ENCODE measurements at regions not wholly inside any gene's neighbourhood (a gene's known extent, or its start where the extent isn't known, plus 50 kb on each side); places are given as distances from the start of the nearest gene placed in this dataset.

DNA sequence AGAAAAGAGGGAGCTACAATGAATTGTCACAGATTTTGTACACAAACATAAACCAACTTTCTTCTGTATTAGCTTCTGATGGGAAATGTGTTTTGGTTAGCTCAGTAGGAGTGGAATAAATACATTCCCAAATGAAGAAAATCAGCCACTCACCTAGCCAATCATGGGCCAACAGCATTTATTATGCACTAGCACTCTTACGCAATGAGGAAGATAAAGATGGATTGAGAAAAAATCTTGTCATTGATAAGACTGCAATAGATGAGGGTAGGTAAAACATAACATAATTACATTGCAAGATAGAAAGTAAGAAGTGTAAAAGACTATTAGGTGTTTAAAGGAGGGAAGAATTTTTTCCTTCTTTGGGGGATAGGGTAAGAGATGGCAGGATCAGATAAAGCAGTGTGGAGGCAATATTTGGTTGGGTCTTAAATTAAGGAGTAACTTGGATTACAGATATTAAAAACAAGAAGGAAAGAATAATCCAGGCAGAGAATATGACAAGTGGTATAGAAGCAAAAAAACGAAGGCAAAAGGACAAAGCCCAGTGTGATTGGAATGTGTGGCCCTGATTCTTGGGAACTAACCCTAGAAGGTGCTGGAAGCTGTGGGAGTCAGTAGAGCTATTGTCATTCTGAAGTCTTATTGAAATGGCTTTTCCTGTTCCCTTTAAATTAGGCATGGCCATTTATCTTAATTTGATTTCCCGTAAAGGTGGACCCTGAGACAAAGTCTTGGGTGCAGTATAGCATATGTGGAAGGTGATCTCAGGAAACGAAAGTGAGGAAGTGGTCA lies 208.4 kb upstream of the MEX3C start:
- Mint-ChIP-seq H3K36me3 (ENCODE audit: low read depth) (no peaks in the 10 kb centered on the region), H3K4me1 (ENCODE audit: low read depth) (no peaks in the 10 kb centered on the region), H3K27ac (no peak overlapping the region), H3K9me3 (no peaks in the 10 kb centered on the region), H3K27me3 (ENCODE audit: low read depth) (peaks cover 2% of the 10 kb centered on the region), H3K4me3 (no peak overlapping the region)
- CTCF ChIA-PET = interaction anchor here (0.7 kb wide), 1 partner anchor 298 kb away, joined by 3 read pairs; no protein-coding TSS in a partner anchor
- intact Hi-C loops (cut with micrococcal nuclease) = no loop called here
- no peak for DNase-seq

DNA sequence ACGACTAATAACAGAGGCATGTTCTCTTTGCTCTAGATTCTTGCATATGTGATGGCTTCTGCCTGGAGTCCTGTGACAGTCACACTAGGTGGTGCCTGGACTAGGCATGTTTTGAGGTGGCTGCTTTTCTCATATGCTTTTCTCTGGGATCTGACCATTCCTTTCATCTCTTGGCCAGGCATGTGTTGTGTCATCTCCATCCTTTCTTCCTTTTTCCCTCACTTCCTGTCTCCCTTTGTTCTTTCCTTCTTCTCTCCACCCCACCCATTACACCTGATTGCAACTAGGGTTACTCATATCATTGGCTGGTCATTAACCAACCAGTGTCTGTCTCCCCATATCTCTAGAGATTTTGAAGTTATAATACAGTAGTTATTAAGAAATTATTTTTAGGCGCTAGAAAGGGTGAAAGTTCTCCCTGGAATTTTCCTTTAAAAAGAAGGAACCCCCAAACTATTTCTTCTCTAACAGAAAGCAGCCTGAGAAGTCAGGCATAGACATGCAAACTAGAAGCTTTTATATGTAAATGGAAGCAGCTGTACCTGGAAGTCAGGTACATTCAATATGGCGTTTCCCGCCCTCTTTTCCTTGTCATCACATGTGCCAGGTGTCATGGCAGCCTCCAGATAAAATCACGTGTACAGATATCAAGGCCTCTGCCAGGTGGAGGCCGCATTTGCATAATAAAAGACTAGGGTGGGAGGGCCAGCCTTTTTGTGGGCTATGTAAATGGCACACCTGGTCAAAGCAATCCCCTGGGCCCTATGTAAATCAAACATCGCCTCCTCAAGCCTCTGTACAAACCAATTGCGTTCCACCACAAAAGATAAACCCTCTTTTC lies 220.4 kb upstream of the MEX3C start:
- Mint-ChIP-seq H3K9me3 (no peaks in the 10 kb centered on the region), H3K27ac (no peak overlapping the region), H3K36me3 (ENCODE audit: low read depth) (no peaks in the 10 kb centered on the region), H3K4me3 (no peak overlapping the region), H3K4me1 (ENCODE audit: low read depth) (no peaks in the 10 kb centered on the region), H3K27me3 (ENCODE audit: low read depth) (no peaks in the 10 kb centered on the region)
- intact Hi-C loops (cut with micrococcal nuclease) = no loop called here
- CTCF ChIA-PET = no interaction called here
- no peak for DNase-seq

DNA sequence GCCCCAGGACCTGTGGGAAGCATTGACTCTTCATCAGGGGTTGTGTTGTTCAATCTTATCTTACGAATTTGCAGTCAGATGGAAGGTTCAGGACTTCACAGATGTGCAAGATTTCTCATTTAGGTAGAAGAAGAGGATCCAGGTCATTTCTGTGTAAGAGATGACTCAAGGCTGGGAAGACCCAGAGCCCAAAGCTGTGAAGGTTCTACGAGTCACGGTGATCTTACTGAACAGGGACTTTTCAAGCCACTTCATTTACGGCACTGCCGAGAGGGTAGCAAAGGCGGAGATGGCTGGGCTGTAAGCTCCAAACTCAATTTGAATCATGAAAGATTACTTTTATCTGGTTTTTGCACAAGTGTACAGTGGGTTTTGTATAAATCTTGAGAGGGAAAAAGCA lies 228.0 kb upstream of the MEX3C start:
- H3K27me3 Mint-ChIP-seq (ENCODE audit: low read depth) = peaks cover 17% of the 10 kb centered on the region
- H3K27ac Mint-ChIP-seq = peak overlapping the region; percentile 77
- peaks cover 5% of the 10 kb centered on the region for H3K4me1 Mint-ChIP-seq (ENCODE audit: low read depth)
- CTCF ChIA-PET = interaction anchor here (0.6 kb wide), 1 partner anchor 67 kb away, joined by 3 read pairs; no protein-coding TSS in a partner anchor
- H3K9me3 Mint-ChIP-seq = no peaks in the 10 kb centered on the region
- no peak overlapping the region for H3K4me3 Mint-ChIP-seq
- peak; percentile 45 for DNase-seq
- intact Hi-C loops (cut with micrococcal nuclease) = loop anchor here (5.0 kb wide), 1 partner anchor 253 kb away; no protein-coding TSS in a partner anchor
- no peaks in the 10 kb centered on the region for H3K36me3 Mint-ChIP-seq (ENCODE audit: low read depth)

DNA sequence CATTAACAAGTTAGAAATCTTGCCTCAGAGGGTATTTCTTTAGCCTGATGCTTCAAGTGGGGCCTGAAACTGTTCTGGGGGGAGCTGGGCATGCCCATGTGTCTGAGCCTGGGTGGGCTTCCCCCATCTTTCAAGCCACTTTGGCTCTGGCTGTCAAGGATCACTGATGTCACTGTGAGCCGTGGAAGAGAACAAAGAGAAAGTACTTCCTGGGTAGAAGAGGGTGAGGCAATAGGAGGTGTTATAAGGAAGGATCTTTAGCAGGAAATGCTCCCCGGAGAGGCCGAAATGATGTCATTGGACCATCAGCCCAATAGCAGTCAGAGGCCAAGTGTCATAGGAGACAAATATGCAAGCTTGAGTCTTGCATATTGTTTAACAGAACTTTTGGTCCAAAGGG lies 228.4 kb upstream of the MEX3C start:
- DNase-seq = peak; percentile 7
- Mint-ChIP-seq H3K4me3 (no peak overlapping the region), H3K36me3 (ENCODE audit: low read depth) (no peaks in the 10 kb centered on the region), H3K27ac (peak overlapping the region; percentile 77), H3K27me3 (ENCODE audit: low read depth) (peaks cover 17% of the 10 kb centered on the region), H3K9me3 (no peaks in the 10 kb centered on the region), H3K4me1 (ENCODE audit: low read depth) (peaks cover 5% of the 10 kb centered on the region)
- CTCF ChIA-PET = interaction anchor here (0.6 to 1.1 kb wide), 2 partner anchors 40 to 66 kb away, joined by 3 read pairs; no protein-coding TSS in a partner anchor
- intact Hi-C loops (cut with micrococcal nuclease) = loop anchor here (5.0 kb wide), 1 partner anchor 254 kb away; no protein-coding TSS in a partner anchor

DNA sequence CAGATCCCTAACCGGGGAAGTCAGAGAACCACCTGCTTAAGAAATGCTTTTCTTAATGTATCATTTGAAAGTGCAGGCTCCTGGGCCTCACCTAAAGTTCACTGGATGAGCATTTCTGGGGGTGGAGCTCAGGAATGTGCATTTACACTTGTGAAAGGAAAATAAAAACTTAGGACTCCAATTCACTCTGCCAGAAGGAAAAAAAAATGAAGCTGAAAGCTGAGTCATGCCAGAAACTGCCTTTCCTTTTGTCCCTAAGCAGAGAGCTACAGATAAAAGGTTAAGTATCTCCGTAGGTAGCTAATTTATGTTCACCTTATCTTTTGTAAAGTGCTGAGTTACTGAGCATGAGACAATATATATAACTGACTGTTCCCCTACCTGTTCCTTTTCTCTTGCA lies 229.5 kb upstream of the MEX3C start:
- H3K27ac Mint-ChIP-seq = no peak overlapping the region
- H3K4me1 Mint-ChIP-seq (ENCODE audit: low read depth) = peaks cover 5% of the 10 kb centered on the region
- no peaks in the 10 kb centered on the region for H3K36me3 Mint-ChIP-seq (ENCODE audit: low read depth)
- intact Hi-C loops (cut with micrococcal nuclease) = loop anchor here (5.0 kb wide), 1 partner anchor 255 kb away; no protein-coding TSS in a partner anchor
- no peak overlapping the region for H3K4me3 Mint-ChIP-seq
- DNase-seq = no peak
- CTCF ChIA-PET = interaction anchor here (0.7 to 1.1 kb wide), 3 partner anchors 42 to 607 kb away, joined by 3 read pairs; partner anchors contain the start of gene MRO
- H3K9me3 Mint-ChIP-seq = no peaks in the 10 kb centered on the region
- peaks cover 17% of the 10 kb centered on the region for H3K27me3 Mint-ChIP-seq (ENCODE audit: low read depth)

DNA sequence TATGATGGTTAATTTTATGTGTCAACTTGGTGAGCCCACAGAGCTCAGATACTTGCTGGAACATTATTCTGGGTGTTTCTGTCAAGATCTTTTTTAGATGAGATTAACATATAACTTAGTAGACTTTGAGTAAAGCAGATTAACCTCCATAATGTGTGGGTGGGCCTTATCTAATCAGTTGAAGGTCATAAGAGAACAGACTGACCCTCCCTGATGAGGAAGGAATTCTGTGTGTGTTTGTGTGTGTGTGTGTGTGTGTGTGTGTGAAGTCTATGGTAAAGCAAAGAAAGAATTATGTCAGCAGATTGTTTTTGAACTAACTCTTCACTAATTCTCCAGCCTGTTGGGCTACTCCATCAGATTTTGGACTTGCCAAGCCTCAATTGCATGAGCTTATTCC lies 232.2 kb upstream of the MEX3C start:
- intact Hi-C loops (cut with micrococcal nuclease) = loop anchor here (5.0 kb wide), 1 partner anchor 257 kb away; no protein-coding TSS in a partner anchor
- DNase-seq = no peak
- no peak overlapping the region for H3K4me3 Mint-ChIP-seq
- H3K27me3 Mint-ChIP-seq (ENCODE audit: low read depth) = peaks cover 29% of the 10 kb centered on the region
- H3K9me3 Mint-ChIP-seq = no peaks in the 10 kb centered on the region
- H3K4me1 Mint-ChIP-seq (ENCODE audit: low read depth) = peaks cover 5% of the 10 kb centered on the region
- CTCF ChIA-PET = interaction anchor here (0.6 kb wide), 1 partner anchor 98 kb away, joined by 3 read pairs; no protein-coding TSS in a partner anchor
- H3K27ac Mint-ChIP-seq = no peak overlapping the region
- H3K36me3 Mint-ChIP-seq (ENCODE audit: low read depth) = no peaks in the 10 kb centered on the region

DNA sequence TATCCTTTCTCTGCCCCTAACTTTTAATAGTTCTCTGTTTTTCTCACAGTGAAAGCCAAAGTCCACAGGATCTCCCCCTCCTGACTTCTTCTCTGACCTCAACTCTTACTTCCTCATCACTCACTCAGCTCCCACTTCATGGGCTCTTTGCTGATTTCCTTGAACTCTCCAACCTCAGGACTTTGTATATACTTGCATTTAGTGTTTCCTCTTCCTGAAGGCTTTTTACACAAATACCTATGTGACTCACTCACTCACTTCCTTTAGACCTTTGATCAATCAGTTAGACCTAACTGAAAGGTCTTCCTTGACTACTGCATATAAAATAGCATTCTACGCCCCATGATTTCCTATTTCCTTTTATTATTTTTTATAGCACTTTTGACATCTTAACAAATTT lies 233.1 kb upstream of the MEX3C start:
- DNase-seq = no peak
- H3K4me1 Mint-ChIP-seq (ENCODE audit: low read depth) = peaks cover 2% of the 10 kb centered on the region

DNA sequence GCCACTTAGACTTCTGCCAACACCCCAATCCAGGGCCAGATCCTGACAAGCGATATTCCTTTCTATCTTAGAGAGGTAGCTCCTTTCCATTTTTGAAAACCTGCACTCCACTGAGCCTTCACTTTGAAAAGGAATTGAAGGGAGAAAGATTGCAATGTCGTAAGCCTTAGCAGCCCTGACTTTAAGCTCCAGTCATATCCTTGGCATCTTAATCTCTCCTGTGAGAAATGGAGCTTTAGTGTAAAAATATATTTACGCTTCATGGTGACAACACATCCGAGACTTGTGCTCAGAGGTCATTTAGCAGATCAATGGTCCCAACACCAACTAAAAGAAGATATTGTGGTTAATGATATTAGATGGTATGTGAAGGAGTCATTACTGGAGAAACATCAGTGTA lies 235.8 kb upstream of the MEX3C start:
- H3K36me3 Mint-ChIP-seq (ENCODE audit: low read depth) = no peaks in the 10 kb centered on the region
- no peak overlapping the region for H3K27ac Mint-ChIP-seq
- H3K4me3 Mint-ChIP-seq = no peak overlapping the region
- H3K9me3 Mint-ChIP-seq = no peaks in the 10 kb centered on the region
- intact Hi-C loops (cut with micrococcal nuclease) = no loop called here
- CTCF ChIA-PET = no interaction called here
- H3K27me3 Mint-ChIP-seq (ENCODE audit: low read depth) = peaks cover 33% of the 10 kb centered on the region
- DNase-seq = no peak
- H3K4me1 Mint-ChIP-seq (ENCODE audit: low read depth) = no peaks in the 10 kb centered on the region

More for the DNA sequence above, 233.1 kb upstream of the MEX3C start:
- intact Hi-C loops (cut with micrococcal nuclease) = no loop called here
- Mint-ChIP-seq H3K27ac (no peak overlapping the region), H3K9me3 (no peaks in the 10 kb centered on the region), H3K4me3 (no peak overlapping the region), H3K36me3 (ENCODE audit: low read depth) (no peaks in the 10 kb centered on the region), H3K27me3 (ENCODE audit: low read depth) (peaks cover 25% of the 10 kb centered on the region)
- CTCF ChIA-PET = no interaction called here

DNA sequence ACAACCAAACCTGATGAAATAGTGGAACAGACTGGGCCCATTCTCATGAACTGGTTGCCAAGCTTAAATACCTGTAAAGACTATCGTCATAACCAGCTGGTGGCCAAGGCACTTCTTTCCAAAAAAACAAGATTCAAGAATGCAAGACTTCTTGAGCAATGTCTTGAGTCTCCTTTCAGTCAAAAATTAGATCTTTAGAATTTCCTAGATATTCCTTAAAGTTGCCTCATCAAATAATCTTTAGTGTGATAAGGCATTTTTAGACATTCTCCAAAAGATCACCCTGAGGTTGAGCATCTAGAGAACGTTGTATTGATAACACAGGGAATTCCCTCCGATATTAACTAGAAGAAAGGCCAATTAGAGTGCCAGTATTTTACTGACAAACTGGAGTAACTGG lies 236.4 kb upstream of the MEX3C start:
- H3K36me3 Mint-ChIP-seq (ENCODE audit: low read depth) = no peaks in the 10 kb centered on the region
- CTCF ChIA-PET = no interaction called here
- H3K4me1 Mint-ChIP-seq (ENCODE audit: low read depth) = no peaks in the 10 kb centered on the region
- no peak for DNase-seq
- no peak overlapping the region for H3K4me3 Mint-ChIP-seq
- H3K27me3 Mint-ChIP-seq (ENCODE audit: low read depth) = peaks cover 35% of the 10 kb centered on the region
- H3K27ac Mint-ChIP-seq = no peak overlapping the region
- intact Hi-C loops (cut with micrococcal nuclease) = no loop called here
- no peaks in the 10 kb centered on the region for H3K9me3 Mint-ChIP-seq

DNA sequence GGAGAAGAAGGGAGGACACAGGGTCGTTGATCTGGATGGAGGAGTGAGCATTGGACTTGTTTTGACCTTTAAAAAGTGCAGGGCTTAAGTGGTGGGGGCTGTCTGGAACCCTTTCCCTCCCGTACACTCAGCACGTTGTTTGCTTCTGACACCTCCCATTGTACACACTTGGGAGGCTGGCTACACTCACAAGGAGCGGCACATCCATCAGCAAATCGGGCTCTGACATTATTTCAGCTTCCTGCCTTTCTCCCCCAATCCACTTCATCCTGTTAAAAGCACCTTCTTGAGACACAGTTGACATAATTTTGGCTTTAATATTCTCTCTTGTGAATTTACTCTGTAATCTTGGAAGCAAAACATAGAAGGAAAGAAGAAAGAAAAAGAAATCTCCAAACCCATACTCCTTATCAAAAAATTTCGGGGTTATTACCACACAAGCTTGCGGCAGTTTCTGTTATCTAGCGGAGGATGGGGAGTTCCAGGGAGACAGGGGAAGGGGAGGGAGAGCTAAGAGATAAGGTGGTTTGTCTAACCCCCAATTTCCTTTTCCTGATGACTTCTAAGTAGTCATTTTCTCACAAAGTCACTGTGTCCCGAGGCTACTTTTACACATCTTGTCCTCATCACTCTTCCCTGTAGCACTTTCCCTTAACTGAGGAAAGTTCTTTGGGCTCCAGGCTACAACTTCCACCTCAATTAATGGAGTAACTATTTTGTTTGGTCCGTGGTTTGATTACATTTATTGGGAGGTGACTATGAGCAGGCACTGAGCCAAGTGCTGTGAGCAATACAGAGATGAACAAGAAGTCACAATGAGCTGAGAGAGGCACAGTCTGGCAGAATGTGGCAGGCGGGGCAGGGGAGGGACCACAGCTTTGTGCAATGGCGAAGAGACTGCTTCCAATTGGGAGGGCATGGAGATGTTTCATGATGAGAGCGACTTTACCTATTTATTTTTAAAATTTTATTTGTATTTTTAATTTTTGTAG lies 240.1 kb upstream of the MEX3C start:
- H3K36me3 Mint-ChIP-seq (ENCODE audit: low read depth) = no peaks in the 10 kb centered on the region
- no peak overlapping the region for H3K4me3 Mint-ChIP-seq
- H3K9me3 Mint-ChIP-seq = no peaks in the 10 kb centered on the region
- H3K4me1 Mint-ChIP-seq (ENCODE audit: low read depth) = no peaks in the 10 kb centered on the region
- no peak for DNase-seq
- intact Hi-C loops (cut with micrococcal nuclease) = no loop called here
- CTCF ChIA-PET = no interaction called here
- H3K27me3 Mint-ChIP-seq (ENCODE audit: low read depth) = peaks cover 32% of the 10 kb centered on the region
- H3K27ac Mint-ChIP-seq = no peak overlapping the region

DNA sequence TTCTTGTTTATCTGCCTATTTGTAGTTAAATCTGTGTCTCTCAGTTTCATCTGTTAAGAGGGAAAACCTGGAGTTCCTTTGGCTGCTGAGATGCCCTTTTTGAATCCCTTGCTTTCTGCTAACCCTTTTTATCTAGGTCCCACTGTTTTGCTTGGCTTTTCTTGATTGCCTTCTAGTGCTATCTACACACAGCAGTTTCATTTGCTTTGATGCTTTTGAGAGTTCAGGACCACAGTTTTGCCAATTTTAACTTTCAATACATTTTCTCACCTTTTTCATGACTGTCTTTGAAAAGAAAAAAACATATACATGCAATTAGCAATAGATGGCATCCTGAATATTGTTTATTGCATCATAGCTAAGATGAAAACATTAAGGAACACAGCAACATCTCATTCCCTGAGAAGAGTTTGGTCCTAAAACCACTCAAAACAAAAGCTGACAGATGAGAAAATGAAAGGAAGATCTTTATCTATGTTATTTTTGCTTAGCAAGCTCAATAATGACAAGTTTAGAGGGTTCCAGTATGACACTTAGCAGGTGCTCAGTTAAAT lies 241.4 kb upstream of the MEX3C start:
- Mint-ChIP-seq H3K9me3 (no peaks in the 10 kb centered on the region), H3K4me3 (no peak overlapping the region), H3K36me3 (ENCODE audit: low read depth) (no peaks in the 10 kb centered on the region), H3K27ac (no peak overlapping the region), H3K27me3 (ENCODE audit: low read depth) (peaks cover 37% of the 10 kb centered on the region), H3K4me1 (ENCODE audit: low read depth) (no peaks in the 10 kb centered on the region)
- no peak for DNase-seq
- intact Hi-C loops (cut with micrococcal nuclease) = no loop called here
- CTCF ChIA-PET = no interaction called here
